IMR-90 (cell line): ENCODE measurements at regions not wholly inside any gene's neighbourhood (a gene's known extent, or its start where the extent isn't known, plus 50 kb on each side); places are given as distances from the start of the nearest gene placed in this dataset.

Source experiments
- ATAC-seq: fragments of 200-7000 bp; cut with Tn5 transposase; 2 replicates; pipeline ENCODE4 v1.9.1; 2020; ENCODE audit warnings: low read depth, mild to moderate bottlenecking, moderate library complexity
- BruUV-seq: library from RNA; stranded (reverse); fragments of 400-500 nt; replicated peaks from 2 replicates; lab custom pipeline; 2021; lab: Mats Ljungman, UMichigan
- CTCF ChIA-PET: fragments of 300-600 bp; formaldehyde crosslinking; extraction: SDS; loops from one replicate; lab custom pipeline; 2021; ENCODE audit warnings: antibody characterized with exemption; lab: Yijun Ruan, JAX
- POLR2A ChIA-PET: fragments of 300-600 bp; sonication (Branson Sonifier 250); formaldehyde crosslinking; loops from one replicate; lab custom pipeline; 2022; ENCODE audit warnings: antibody characterized with exemption; ENCODE audit not compliant: unreplicated experiment; lab: Charles Lee
- DNase-seq: peaks from one replicate; pipeline ENCODE4 v3.0.0; 2013
- H2AFZ ChIP-seq: replicated peaks from 2 replicates; pipeline ENCODE3; 2013; ENCODE audit warnings: low read length, mild to moderate bottlenecking; ENCODE audit not compliant: poor library complexity
- H2AK5ac ChIP-seq: 2 replicates; pipeline ENCODE4 v1.6.1; 2013; ENCODE audit warnings: low read depth, low read length, inconsistent platforms
- H2AK9ac ChIP-seq: replicated peaks from 2 replicates; pipeline ENCODE3; 2013; ENCODE audit warnings: mild to moderate bottlenecking, low read depth, low read length, moderate library complexity; ENCODE audit not compliant: poor library complexity
- H2BK120ac ChIP-seq: 2 replicates; pipeline ENCODE4 v1.6.1; 2013; ENCODE audit warnings: low read depth, low read length, inconsistent platforms
- H2BK15ac ChIP-seq: 3 replicates; pipeline ENCODE4 v1.6.1; 2013; ENCODE audit warnings: low read depth, low read length, inconsistent platforms
- H2BK20ac ChIP-seq: 2 replicates; pipeline ENCODE4 v1.6.1; 2013; ENCODE audit warnings: low read depth, mild to moderate bottlenecking, inconsistent platforms, low read length, moderate library complexity
- H2BK5ac ChIP-seq: 2 replicates; pipeline ENCODE4 v1.6.1; 2013; ENCODE audit warnings: mild to moderate bottlenecking, low read depth, low read length, inconsistent platforms; ENCODE audit not compliant: poor library complexity, severe bottlenecking
- H3K14ac ChIP-seq: replicated peaks from 2 replicates; pipeline ENCODE4 v1.6.1; 2013; ENCODE audit warnings: low read depth, low read length, inconsistent platforms
- H3K18ac ChIP-seq: 2 replicates; pipeline ENCODE4 v1.6.1; 2013; ENCODE audit warnings: low read depth, low read length, control low read depth
- H3K23ac ChIP-seq: 2 replicates; pipeline ENCODE4 v1.6.1; 2013; ENCODE audit warnings: low read depth, low read length, inconsistent platforms
- H3K27ac ChIP-seq: 2 replicates; pipeline ENCODE4 v1.5.1; 2013; ENCODE audit warnings: mild to moderate bottlenecking, control low read depth, low read length; ENCODE audit not compliant: insufficient read depth
- H3K27me3 ChIP-seq: 2 replicates; pipeline ENCODE4 v1.6.1; 2013; ENCODE audit warnings: low read length; ENCODE audit not compliant: control insufficient read depth, insufficient read depth
- H3K36me3 ChIP-seq: 2 replicates; pipeline ENCODE4 v1.6.1; 2013; ENCODE audit warnings: low read length, mixed read lengths; ENCODE audit not compliant: control insufficient read depth, insufficient read depth
- H3K4ac ChIP-seq: 2 replicates; pipeline ENCODE4 v1.6.1; 2013; ENCODE audit warnings: low read depth, low read length, inconsistent platforms
- H3K4me1 ChIP-seq: 2 replicates; pipeline ENCODE4 v1.6.1; 2013; ENCODE audit warnings: low read length, mixed read lengths; ENCODE audit not compliant: control insufficient read depth, insufficient read depth
- H3K4me2 ChIP-seq: 2 replicates; pipeline ENCODE4 v1.6.1; 2013; ENCODE audit warnings: low read depth, mild to moderate bottlenecking, control low read depth, low read length, moderate library complexity
- H3K4me3 ChIP-seq: 2 replicates; pipeline ENCODE4 v1.5.1; 2013; ENCODE audit warnings: low read depth, mild to moderate bottlenecking, control low read depth, low read length, moderate library complexity; ENCODE audit not compliant: insufficient read depth
- H3K56ac ChIP-seq: 2 replicates; pipeline ENCODE4 v1.6.1; 2013; ENCODE audit warnings: low read length, inconsistent platforms; ENCODE audit not compliant: insufficient read depth; ENCODE audit errors: extremely low read depth
- H3K79me1 ChIP-seq, 2 experiments: 2 replicates each; pipeline ENCODE4 v1.6.1; 2013; ENCODE audit warnings: low read length in 2 of 2, inconsistent platforms in 1 of 2, low read depth in 1 of 2
- H3K9ac ChIP-seq: 2 replicates; pipeline ENCODE4 v1.6.1; 2013; ENCODE audit warnings: low read depth, low read length, control low read depth
- H3K9me1 ChIP-seq: 2 replicates; pipeline ENCODE4 v1.6.1; 2013; ENCODE audit warnings: low read length, inconsistent platforms; ENCODE audit not compliant: insufficient read depth
- H3K9me3 ChIP-seq: 2 replicates; pipeline ENCODE4 v1.6.1; 2013; ENCODE audit warnings: low read length; ENCODE audit not compliant: control insufficient read depth, insufficient read depth
- H4K20me1 ChIP-seq: 2 replicates; pipeline ENCODE4 v1.6.1; 2013; ENCODE audit warnings: low read length, inconsistent platforms; ENCODE audit not compliant: insufficient read depth
- H4K5ac ChIP-seq: 2 replicates; pipeline ENCODE4 v1.6.1; 2013; ENCODE audit warnings: mild to moderate bottlenecking, low read depth, low read length, control low read depth
- H4K8ac ChIP-seq, 2 experiments: 2 replicates each; pipeline ENCODE4 v1.6.1; 2013; ENCODE audit warnings: low read depth in 2 of 2, low read length in 2 of 2, control low read depth in 1 of 2, inconsistent platforms in 1 of 2
- H4K91ac ChIP-seq: 2 replicates; pipeline ENCODE4 v1.6.1; 2013; ENCODE audit warnings: low read depth, low read length, inconsistent platforms; ENCODE audit not compliant: insufficient read depth
- BHLHE40 ChIP-seq: fragments of 150-350 bp; IDR thresholded peaks from 2 replicates; pipeline ENCODE4 v1.6.1; 2016; ENCODE audit warnings: mild to moderate bottlenecking, low read depth, low read length
- CEBPB ChIP-seq: IDR thresholded peaks from 2 replicates; pipeline ENCODE4 v1.6.1; 2012; ENCODE audit warnings: low read depth, low read length, improper control_type of control experiment
- CHD1 ChIP-seq: IDR thresholded peaks from 2 replicates; pipeline ENCODE4 v1.6.1; 2012; ENCODE audit warnings: low read depth, low read length, improper control_type of control experiment
- ELK1 ChIP-seq: fragments of 150-350 bp; IDR thresholded peaks from 2 replicates; pipeline ENCODE4 v1.6.1; 2016; ENCODE audit warnings: low read depth, mild to moderate bottlenecking, low read length, moderate library complexity, borderline replicate concordance
- FOS ChIP-seq: fragments of 150-350 bp; IDR thresholded peaks from 2 replicates; pipeline ENCODE4 v1.6.1; 2016; ENCODE audit warnings: low read depth, low read length
- MAFK ChIP-seq: IDR thresholded peaks from 2 replicates; pipeline ENCODE4 v1.6.1; 2012; ENCODE audit warnings: low read depth, low read length, improper control_type of control experiment
- MAZ ChIP-seq: IDR thresholded peaks from 2 replicates; pipeline ENCODE4 v1.6.1; 2012; ENCODE audit warnings: low read depth, mild to moderate bottlenecking, low read length, improper control_type of control experiment, moderate library complexity, borderline replicate concordance
- MXI1 ChIP-seq: IDR thresholded peaks from 2 replicates; pipeline ENCODE4 v1.6.1; 2012; ENCODE audit warnings: low read depth, mild to moderate bottlenecking, low read length, moderate library complexity, borderline replicate concordance
- NFE2L2 ChIP-seq: fragments of 150-350 bp; IDR thresholded peaks from 2 replicates; pipeline ENCODE4 v1.6.1; 2016; ENCODE audit warnings: low read depth, mild to moderate bottlenecking, low read length
- POLR2A ChIP-seq: IDR thresholded peaks from 2 replicates; pipeline ENCODE4 v1.6.1; 2012; ENCODE audit warnings: mild to moderate bottlenecking, low read depth, low read length
- RAD21 ChIP-seq: IDR thresholded peaks from 2 replicates; pipeline ENCODE4 v1.6.1; 2012; ENCODE audit warnings: low read length, improper control_type of control experiment
- RCOR1 ChIP-seq: IDR thresholded peaks from 2 replicates; pipeline ENCODE4 v1.6.1; 2012; ENCODE audit warnings: mild to moderate bottlenecking, low read length, improper control_type of control experiment; ENCODE audit not compliant: insufficient replicate concordance
- RFX5 ChIP-seq: IDR thresholded peaks from 2 replicates; pipeline ENCODE4 v1.8.0; 2012; ENCODE audit warnings: low read depth, mild to moderate bottlenecking, low read length, moderate library complexity
- SMC3 ChIP-seq: fragments of 150-350 bp; IDR thresholded peaks from 2 replicates; pipeline ENCODE4 v1.6.1; 2016; ENCODE audit warnings: low read depth, mild to moderate bottlenecking, antibody characterized with exemption, low read length, moderate library complexity
- whole genome bisulfite sequencing, 2 experiments: methylation state at CpG; one replicate each; pipeline versions ENCODE4 v1.1.5 to v1.1.7; 2013; ENCODE audit warnings: missing lambda C conversion rate in 2 of 2; ENCODE audit not compliant: insufficient read length in 1 of 2; ENCODE audit errors: extremely low coverage in 2 of 2; 5-methylcytosine and 5-hydroxymethylcytosine counted together
- dilution Hi-C: fragments of 300-500 bp; cut with HindIII; formaldehyde crosslinking; loops from one replicate; pipeline ENCODE4 v1.14.3; 2018; ENCODE audit warnings: low sequenced_read_pairs; ENCODE audit not compliant: unreplicated experiment
- in situ Hi-C: fragments of 300-500 bp; cut with MboI; formaldehyde crosslinking; loops from 3 replicates; pipeline ENCODE4 v1.14.3; 2019; ENCODE audit warnings: low sequenced_read_pairs, inconsistent platforms, mixed read lengths
- intact Hi-C: fragments of 100-400 bp; cut with micrococcal nuclease; formaldehyde crosslinking; loops from 2 replicates; pipeline ENCODE4 v1.10.0; 2022
- TF ChIP-seq, protein P1 (sequence below): conservative IDR thresholded peaks from 2 replicates; pipeline ENCODE4 v1.5.1; 2012; ENCODE audit warnings: mild to moderate bottlenecking, low read depth, low read length, improper control_type of control experiment
- TF ChIP-seq, protein P2 (sequence below): fragments of 150-350 bp; IDR thresholded peaks from 2 replicates; pipeline ENCODE4 v1.6.1; 2017; ENCODE audit warnings: mild to moderate bottlenecking, antibody characterized with exemption, low read length, low read depth

GRCh38 chr1:9425859-9426258 lies 113.4 kb upstream of the SLC25A33 start:
- POLR2A ChIA-PET, result no interaction called here
- Histone ChIP-seq H2BK5ac (no peak overlapping the region), H3K9ac (no peak overlapping the region), H3K79me1 (peaks cover 0 to 5% of the 10 kb centered on the region in 2 experiments; a peak in 1 of 4 replicates), H3K56ac (no peak overlapping the region), H3K27me3 (peaks cover 8% of the 10 kb centered on the region), H4K5ac (no peak overlapping the region), H3K4ac (no peak overlapping the region), H2AFZ (peak overlapping the region; percentile 8), H3K36me3 (no peaks in the 10 kb centered on the region), H2BK120ac (no peak overlapping the region), H3K9me1 (peaks cover 4% of the 10 kb centered on the region; the same call in 1 of the 2 replicates), H3K4me2 (no peak overlapping the region), H3K14ac (no peak overlapping the region), H3K18ac (no peak overlapping the region), H3K23ac (no peak overlapping the region), H3K4me3 (no peak overlapping the region), H4K8ac (no peak overlapping the region), H2AK9ac (no peak overlapping the region), H2AK5ac (no peak overlapping the region), H4K20me1 (no peaks in the 10 kb centered on the region), H3K9me3 (peaks cover 3% of the 10 kb centered on the region; the same call in 1 of the 2 replicates), H4K91ac (no peak overlapping the region), H3K4me1 (peaks cover 4% of the 10 kb centered on the region; the same call in 1 of the 2 replicates), H2BK20ac (no peak overlapping the region), H2BK15ac (no peak overlapping the region), H3K27ac (no peak overlapping the region)
- TF ChIP-seq MXI1, result no peak
- no peak for TF ChIP-seq CEBPB
- no peak for TF ChIP-seq SMC3
- TF ChIP-seq, protein P1, sequence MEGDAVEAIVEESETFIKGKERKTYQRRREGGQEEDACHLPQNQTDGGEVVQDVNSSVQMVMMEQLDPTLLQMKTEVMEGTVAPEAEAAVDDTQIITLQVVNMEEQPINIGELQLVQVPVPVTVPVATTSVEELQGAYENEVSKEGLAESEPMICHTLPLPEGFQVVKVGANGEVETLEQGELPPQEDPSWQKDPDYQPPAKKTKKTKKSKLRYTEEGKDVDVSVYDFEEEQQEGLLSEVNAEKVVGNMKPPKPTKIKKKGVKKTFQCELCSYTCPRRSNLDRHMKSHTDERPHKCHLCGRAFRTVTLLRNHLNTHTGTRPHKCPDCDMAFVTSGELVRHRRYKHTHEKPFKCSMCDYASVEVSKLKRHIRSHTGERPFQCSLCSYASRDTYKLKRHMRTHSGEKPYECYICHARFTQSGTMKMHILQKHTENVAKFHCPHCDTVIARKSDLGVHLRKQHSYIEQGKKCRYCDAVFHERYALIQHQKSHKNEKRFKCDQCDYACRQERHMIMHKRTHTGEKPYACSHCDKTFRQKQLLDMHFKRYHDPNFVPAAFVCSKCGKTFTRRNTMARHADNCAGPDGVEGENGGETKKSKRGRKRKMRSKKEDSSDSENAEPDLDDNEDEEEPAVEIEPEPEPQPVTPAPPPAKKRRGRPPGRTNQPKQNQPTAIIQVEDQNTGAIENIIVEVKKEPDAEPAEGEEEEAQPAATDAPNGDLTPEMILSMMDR, result no peak
- TF ChIP-seq RCOR1, result no peak
- TF ChIP-seq MAZ, result no peak
- TF ChIP-seq RFX5, result no peak
- no peak for TF ChIP-seq BHLHE40
- TF ChIP-seq, protein P2, sequence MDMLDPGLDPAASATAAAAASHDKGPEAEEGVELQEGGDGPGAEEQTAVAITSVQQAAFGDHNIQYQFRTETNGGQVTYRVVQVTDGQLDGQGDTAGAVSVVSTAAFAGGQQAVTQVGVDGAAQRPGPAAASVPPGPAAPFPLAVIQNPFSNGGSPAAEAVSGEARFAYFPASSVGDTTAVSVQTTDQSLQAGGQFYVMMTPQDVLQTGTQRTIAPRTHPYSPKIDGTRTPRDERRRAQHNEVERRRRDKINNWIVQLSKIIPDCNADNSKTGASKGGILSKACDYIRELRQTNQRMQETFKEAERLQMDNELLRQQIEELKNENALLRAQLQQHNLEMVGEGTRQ, result no peak
- TF ChIP-seq POLR2A, result no peak
- no peak for TF ChIP-seq NFE2L2
- TF ChIP-seq CHD1, result no peak
- TF ChIP-seq RAD21, result no peak
- TF ChIP-seq MAFK, result no peak
- TF ChIP-seq ELK1, result no peak
- TF ChIP-seq FOS, result no peak
- CTCF ChIA-PET, result no interaction called here
- no TSS peak for BruUV-seq
- in situ Hi-C loops, result no loop called here
- intact Hi-C loops, result no loop called here
- ATAC-seq, result no peak
- DNase-seq, result no peak
- WGBS, 2 experiments, result 60% methylated on average over 1 of the region's 7 CpGs; no CpG with 5 or more reads in 1 of the 2 experiments
- dilution Hi-C loops, result no loop called here
